ENCODE measurements at regions not wholly inside any gene's neighbourhood (a gene's known extent, or its start where the extent isn't known, plus 50 kb on each side); places are given as distances from the start of the nearest gene placed in this dataset.

DNA sequence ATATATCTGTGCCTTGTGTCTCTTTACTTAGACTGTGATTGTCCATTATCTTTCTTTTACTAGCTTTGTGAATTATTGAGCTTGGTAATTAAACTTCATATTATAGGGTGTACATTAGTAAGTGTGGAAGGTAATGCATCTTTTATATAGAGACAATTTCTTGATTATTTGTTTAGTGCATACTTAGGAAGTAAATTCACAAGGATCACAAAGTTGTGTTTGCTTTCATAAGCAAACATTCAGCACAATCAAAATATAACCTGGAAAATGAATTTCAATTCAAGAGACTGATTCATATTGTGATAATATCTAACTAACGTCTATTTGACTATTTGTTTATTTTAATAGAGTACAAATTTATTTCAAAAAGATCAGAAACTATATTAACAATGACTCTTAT is 749.9 kb upstream of the NUDT12 start:
- H3K4me2 ChIP-seq (ENCODE audit: low read length) = no peak overlapping the region
- no peaks in the 10 kb centered on the region for H3K27me3 ChIP-seq (ENCODE audit: insufficient read depth, low read length)
- DNase-seq (ENCODE audit: low read depth) (no peak), FAIRE-seq (no peak)
- Mint-ChIP-seq H3K36me3 (ENCODE audit: low read depth, unreplicated experiment) (no peaks in the 10 kb centered on the region), H3K27me3 (ENCODE audit: low read depth, unreplicated experiment) (no peaks in the 10 kb centered on the region), H3K4me3 (ENCODE audit: unreplicated experiment) (no peak overlapping the region), H3K9me3 (ENCODE audit: unreplicated experiment) (peaks cover 8% of the 10 kb centered on the region), H3K27ac (ENCODE audit: unreplicated experiment) (no peak overlapping the region), H3K4me1 (ENCODE audit: low read depth, unreplicated experiment) (no peaks in the 10 kb centered on the region)
- no peak overlapping the region for H3K9ac ChIP-seq (ENCODE audit: low read length)
- TF ChIP-seq, protein P1, sequence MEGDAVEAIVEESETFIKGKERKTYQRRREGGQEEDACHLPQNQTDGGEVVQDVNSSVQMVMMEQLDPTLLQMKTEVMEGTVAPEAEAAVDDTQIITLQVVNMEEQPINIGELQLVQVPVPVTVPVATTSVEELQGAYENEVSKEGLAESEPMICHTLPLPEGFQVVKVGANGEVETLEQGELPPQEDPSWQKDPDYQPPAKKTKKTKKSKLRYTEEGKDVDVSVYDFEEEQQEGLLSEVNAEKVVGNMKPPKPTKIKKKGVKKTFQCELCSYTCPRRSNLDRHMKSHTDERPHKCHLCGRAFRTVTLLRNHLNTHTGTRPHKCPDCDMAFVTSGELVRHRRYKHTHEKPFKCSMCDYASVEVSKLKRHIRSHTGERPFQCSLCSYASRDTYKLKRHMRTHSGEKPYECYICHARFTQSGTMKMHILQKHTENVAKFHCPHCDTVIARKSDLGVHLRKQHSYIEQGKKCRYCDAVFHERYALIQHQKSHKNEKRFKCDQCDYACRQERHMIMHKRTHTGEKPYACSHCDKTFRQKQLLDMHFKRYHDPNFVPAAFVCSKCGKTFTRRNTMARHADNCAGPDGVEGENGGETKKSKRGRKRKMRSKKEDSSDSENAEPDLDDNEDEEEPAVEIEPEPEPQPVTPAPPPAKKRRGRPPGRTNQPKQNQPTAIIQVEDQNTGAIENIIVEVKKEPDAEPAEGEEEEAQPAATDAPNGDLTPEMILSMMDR (IDR thresholded peaks at IDR 0.05; ENCODE audit: insufficient read depth, low read depth, low read length) = no peak
- no peak for TF ChIP-seq EZH2 (IDR thresholded peaks at IDR 0.05; ENCODE audit: insufficient read depth, low read length)
- H3K27ac ChIP-seq (ENCODE audit: low read depth, low read length) = no peak overlapping the region
- no peaks in the 10 kb centered on the region for H4K20me1 ChIP-seq (ENCODE audit: insufficient read depth, low read length)
- H2AFZ ChIP-seq (ENCODE audit: low read depth, low read length) = no peak overlapping the region
- no peaks in the 10 kb centered on the region for H3K9me3 ChIP-seq (ENCODE audit: insufficient read depth, low read depth, low read length)
- no peaks in the 10 kb centered on the region for H3K4me1 ChIP-seq (ENCODE audit: insufficient read depth, low read length)
- no peaks in the 10 kb centered on the region for H3K36me3 ChIP-seq (ENCODE audit: insufficient read depth, low read length)
- no peak overlapping the region for H3K4me3 ChIP-seq (ENCODE audit: insufficient read depth, low read depth, low read length)
- no peaks in the 10 kb centered on the region for H3K79me2 ChIP-seq (ENCODE audit: insufficient read depth, low read length)

DNA sequence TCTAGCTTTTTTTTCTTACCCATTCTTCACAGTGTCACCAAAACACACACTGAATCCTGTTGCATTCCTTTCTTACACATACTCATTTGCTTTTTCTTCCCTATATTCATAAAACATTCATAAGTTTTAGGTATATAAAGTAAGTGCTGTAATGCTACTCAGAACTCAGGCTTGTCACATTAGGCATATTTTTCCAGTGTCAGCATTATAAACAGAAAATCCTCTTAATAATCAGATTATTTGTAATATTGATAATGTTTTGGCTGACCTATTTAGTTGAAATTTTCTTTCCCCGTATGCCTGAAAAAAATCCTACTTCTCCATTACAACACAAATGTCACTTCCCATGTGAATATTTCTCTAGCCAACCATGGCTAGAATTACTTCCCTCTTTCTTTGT is 743.0 kb upstream of the NUDT12 start:
- Histone ChIP-seq H3K4me1 (ENCODE audit: insufficient read depth, low read length) (no peaks in the 10 kb centered on the region), H3K79me2 (ENCODE audit: insufficient read depth, low read length) (no peaks in the 10 kb centered on the region), H3K27ac (ENCODE audit: low read depth, low read length) (no peak overlapping the region), H4K20me1 (ENCODE audit: insufficient read depth, low read length) (no peaks in the 10 kb centered on the region), H2AFZ (ENCODE audit: low read depth, low read length) (no peak overlapping the region), H3K9me3 (ENCODE audit: insufficient read depth, low read depth, low read length) (no peaks in the 10 kb centered on the region), H3K4me2 (ENCODE audit: low read length) (no peak overlapping the region), H3K27me3 (ENCODE audit: insufficient read depth, low read length) (no peaks in the 10 kb centered on the region), H3K36me3 (ENCODE audit: insufficient read depth, low read length) (no peaks in the 10 kb centered on the region), H3K9ac (ENCODE audit: low read length) (no peak overlapping the region), H3K4me3 (ENCODE audit: insufficient read depth, low read depth, low read length) (no peak overlapping the region)
- H3K9me3 Mint-ChIP-seq (ENCODE audit: unreplicated experiment) = no peaks in the 10 kb centered on the region
- TF ChIP-seq, protein P1 (IDR thresholded peaks at IDR 0.05; ENCODE audit: insufficient read depth, low read depth, low read length) = no peak
- no peak for TF ChIP-seq EZH2 (IDR thresholded peaks at IDR 0.05; ENCODE audit: insufficient read depth, low read length)
- DNase-seq (ENCODE audit: low read depth) (no peak), FAIRE-seq (no peak)
- no peak overlapping the region for H3K27ac Mint-ChIP-seq (ENCODE audit: unreplicated experiment)
- no peak overlapping the region for H3K4me3 Mint-ChIP-seq (ENCODE audit: unreplicated experiment)
- no peaks in the 10 kb centered on the region for H3K27me3 Mint-ChIP-seq (ENCODE audit: low read depth, unreplicated experiment)
- no peaks in the 10 kb centered on the region for H3K36me3 Mint-ChIP-seq (ENCODE audit: low read depth, unreplicated experiment)
- H3K4me1 Mint-ChIP-seq (ENCODE audit: low read depth, unreplicated experiment) = peaks cover 4% of the 10 kb centered on the region

DNA sequence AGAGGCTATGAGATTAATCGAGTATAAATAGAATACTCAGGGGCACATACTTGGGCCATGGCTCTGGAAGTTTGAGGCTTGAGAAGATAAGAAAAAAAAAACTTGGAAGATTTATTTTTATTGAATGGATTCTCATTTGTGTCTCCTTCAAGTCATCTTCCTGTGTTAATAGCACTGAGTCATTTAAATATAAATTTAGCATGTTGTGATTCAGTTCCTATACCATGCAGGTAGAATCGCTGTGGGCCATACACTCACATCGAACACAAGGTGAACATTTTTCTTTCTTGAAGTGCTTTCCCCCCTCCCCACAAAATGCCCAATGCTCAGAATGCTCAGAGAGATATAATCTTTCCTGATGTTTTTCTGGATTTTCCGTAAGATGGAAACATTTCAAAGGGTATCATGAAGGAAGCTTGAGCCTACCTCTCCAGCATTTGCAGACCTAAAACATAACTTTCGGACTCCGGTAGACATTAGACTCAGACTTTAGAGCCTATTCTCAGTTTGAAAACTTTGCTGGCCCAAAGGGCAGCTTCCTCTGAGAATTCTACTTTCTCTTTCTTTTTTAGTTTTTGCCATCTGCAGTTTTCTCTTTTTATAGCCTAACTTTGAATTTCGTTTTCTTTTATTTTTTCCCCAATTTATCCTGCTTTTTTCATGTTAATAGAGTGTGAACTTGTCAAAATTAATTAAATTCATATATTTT is 737.6 kb upstream of the NUDT12 start:
- Histone ChIP-seq H4K20me1 (ENCODE audit: insufficient read depth, low read length) (no peaks in the 10 kb centered on the region), H3K36me3 (ENCODE audit: insufficient read depth, low read length) (no peaks in the 10 kb centered on the region), H3K4me2 (ENCODE audit: low read length) (no peak overlapping the region), H3K27me3 (ENCODE audit: insufficient read depth, low read length) (no peaks in the 10 kb centered on the region), H3K4me3 (ENCODE audit: insufficient read depth, low read depth, low read length) (no peak overlapping the region), H3K4me1 (ENCODE audit: insufficient read depth, low read length) (no peaks in the 10 kb centered on the region), H3K9me3 (ENCODE audit: insufficient read depth, low read depth, low read length) (no peaks in the 10 kb centered on the region), H2AFZ (ENCODE audit: low read depth, low read length) (no peak overlapping the region), H3K79me2 (ENCODE audit: insufficient read depth, low read length) (no peaks in the 10 kb centered on the region), H3K9ac (ENCODE audit: low read length) (no peak overlapping the region), H3K27ac (ENCODE audit: low read depth, low read length) (no peak overlapping the region)
- Mint-ChIP-seq H3K9me3 (ENCODE audit: unreplicated experiment) (no peaks in the 10 kb centered on the region), H3K27me3 (ENCODE audit: low read depth, unreplicated experiment) (no peaks in the 10 kb centered on the region), H3K36me3 (ENCODE audit: low read depth, unreplicated experiment) (no peaks in the 10 kb centered on the region), H3K4me3 (ENCODE audit: unreplicated experiment) (no peak overlapping the region), H3K4me1 (ENCODE audit: low read depth, unreplicated experiment) (peaks cover 16% of the 10 kb centered on the region), H3K27ac (ENCODE audit: unreplicated experiment) (no peak overlapping the region)
- DNase-seq (ENCODE audit: low read depth) (no peak), FAIRE-seq (no peak)
- TF ChIP-seq, protein P1 (IDR thresholded peaks at IDR 0.05; ENCODE audit: insufficient read depth, low read depth, low read length) = no peak
- no peak for TF ChIP-seq EZH2 (IDR thresholded peaks at IDR 0.05; ENCODE audit: insufficient read depth, low read length)

Measured in astrocyte (in vitro differentiated cells and primary cell).